Breast epithelium (tissue), 4 donors: ENCODE measurements at regions not wholly inside any gene's neighbourhood (a gene's known extent, or its start where the extent isn't known, plus 50 kb on each side); places are given as distances from the start of the nearest gene placed in this dataset.

Experiments
- DNase-seq, 2 donors: peaks; one replicate each; pipeline ENCODE4 v3.0.0-alpha.2; 2019; ENCODE audit warnings: low spot score in 2 of 2
- H3K27ac ChIP-seq, 2 donors: fragments of 200-600 bp; sonication (generic) in 1 of 2; one replicate each; pipeline ENCODE4 v1.5.1; 2016 to 2019; ENCODE audit warnings: mild to moderate bottlenecking in 1 of 2
- H3K27me3 ChIP-seq, 2 donors: fragments of 200-600 bp; sonication (generic) in 1 of 2; one replicate each; pipeline versions ENCODE4 v1.5.1 to v1.6.0; 2017 to 2019; ENCODE audit warnings: control low read depth in 1 of 2, mild to moderate bottlenecking in 1 of 2
- H3K36me3 ChIP-seq: fragments of 200-600 bp; one replicate; pipeline ENCODE4 v1.5.1; 2019
- H3K4me1 ChIP-seq, 2 donors: fragments of 200-600 bp; sonication (generic); one replicate each; pipeline ENCODE4 v1.5.1; 2016 to 2019; ENCODE audit warnings: control low read depth in 1 of 2
- H3K4me3 ChIP-seq, 3 donors: fragments of 200-600 bp; sonication (generic); 1 replicate in 2 of 3; 2 replicates in 1 of 3; pipeline ENCODE4 v1.5.1; 2016 to 2019; ENCODE audit warnings: mild to moderate bottlenecking in 3 of 3, moderate library complexity in 2 of 3
- H3K9me3 ChIP-seq, 2 donors: fragments of 200-600 bp; sonication (generic) in 1 of 2; one replicate each; pipeline ENCODE4 v1.5.1; 2016 to 2019; ENCODE audit warnings: control low read depth in 1 of 2
- CTCF ChIP-seq, 3 donors: fragments of 450-650 bp; IDR thresholded peaks; one replicate each; pipeline ENCODE4 v1.5.1; 2016 to 2017; ENCODE audit warnings: antibody characterized with exemption in 3 of 3, mild to moderate bottlenecking in 3 of 3, moderate library complexity in 3 of 3
- POLR2A ChIP-seq: fragments of 450-650 bp; IDR thresholded peaks from one replicate; pipeline ENCODE4 v1.6.1; 2016; ENCODE audit warnings: antibody characterized with exemption, mild to moderate bottlenecking, moderate library complexity
- POLR2AphosphoS5 ChIP-seq, 3 donors: sonication (generic); formaldehyde crosslinking; IDR thresholded peaks; one replicate each; pipeline ENCODE4 v1.6.1; 2017; ENCODE audit warnings: antibody characterized with exemption in 3 of 3
- intact Hi-C: fragments of 100-400 bp; cut with DNase I; formaldehyde crosslinking; loops from one replicate; pipeline ENCODE4 v1.15.1; 2023; ENCODE audit warnings: low total_unique reads

GRCh38 chr1:187971851-187972250 lies 1143.1 kb downstream of the PLA2G4A start:
- intact Hi-C loops, result no loop called here

GRCh38 chr1:187977298-187977697 lies 1148.5 kb downstream of the PLA2G4A start:
- H3K4me1 ChIP-seq, result no peaks in the 10 kb centered on the region
- intact Hi-C loops, result loop anchor here (5.0 kb wide), 1 partner anchor 515 kb away; no protein-coding TSS in a partner anchor
- H3K36me3 ChIP-seq, result no peaks in the 10 kb centered on the region
- no peaks in the 10 kb centered on the region for H3K27me3 ChIP-seq
- no peak for DNase-seq
- no peak for TF ChIP-seq POLR2AphosphoS5 (IDR thresholded peaks at IDR 0.05)
- TF ChIP-seq POLR2A, result no peak
- no peak for TF ChIP-seq CTCF (IDR thresholded peaks at IDR 0.05)
- H3K27ac ChIP-seq, result no peak overlapping the region
- H3K4me3 ChIP-seq, result no peak overlapping the region
- H3K9me3 ChIP-seq, result no peaks in the 10 kb centered on the region

More at GRCh38 chr1:187971851-187972250, 1143.1 kb downstream of the PLA2G4A start:
- Histone ChIP-seq H3K36me3 (no peaks in the 10 kb centered on the region), H3K9me3 (no peaks in the 10 kb centered on the region), H3K4me3 (no peak overlapping the region), H3K4me1 (no peaks in the 10 kb centered on the region), H3K27me3 (no peaks in the 10 kb centered on the region), H3K27ac (no peak overlapping the region)
- DNase-seq, result no peak
- TF ChIP-seq POLR2A (no peak), POLR2AphosphoS5 (IDR thresholded peaks at IDR 0.05) (no peak), CTCF (IDR thresholded peaks at IDR 0.05) (no peak)

- DNase-seq, result no peak
- no peaks in the 10 kb centered on the region for H3K27me3 ChIP-seq
- no peaks in the 10 kb centered on the region for H3K36me3 ChIP-seq
- H3K9me3 ChIP-seq, result no peaks in the 10 kb centered on the region
- no peaks in the 10 kb centered on the region for H3K4me1 ChIP-seq
- no peak overlapping the region for H3K4me3 ChIP-seq
- intact Hi-C loops, result no loop called here
- H3K27ac ChIP-seq, result no peak overlapping the region
- TF ChIP-seq POLR2A (no peak), CTCF (IDR thresholded peaks at IDR 0.05) (no peak)
These were observed 1156.6 kb downstream of the PLA2G4A start for GRCh38 chr1:187985145-187985896.

GRCh38 chr1:187985897-187986654 lies 1157.3 kb downstream of the PLA2G4A start:
- Histone ChIP-seq H3K27me3 (no peaks in the 10 kb centered on the region), H3K9me3 (no peaks in the 10 kb centered on the region), H3K4me3 (no peak overlapping the region), H3K4me1 (no peaks in the 10 kb centered on the region), H3K27ac (no peak overlapping the region), H3K36me3 (no peaks in the 10 kb centered on the region)
- TF ChIP-seq POLR2A (no peak), POLR2AphosphoS5 (IDR thresholded peaks at IDR 0.05) (no peak), CTCF (IDR thresholded peaks at IDR 0.05) (no peak)
- intact Hi-C loops, result no loop called here
- no peak for DNase-seq

GRCh38 chr1:187987236-187987776 lies 1158.6 kb downstream of the PLA2G4A start:
- no peak for DNase-seq
- Histone ChIP-seq H3K36me3 (no peaks in the 10 kb centered on the region), H3K9me3 (no peaks in the 10 kb centered on the region), H3K27me3 (no peaks in the 10 kb centered on the region), H3K4me1 (no peaks in the 10 kb centered on the region), H3K27ac (no peak overlapping the region), H3K4me3 (no peak overlapping the region)
- intact Hi-C loops, result no loop called here
- TF ChIP-seq POLR2A (no peak), CTCF (IDR thresholded peaks at IDR 0.05) (no peak)
